ENCODE measurements at regions not wholly inside any gene's neighbourhood (a gene's known extent, or its start where the extent isn't known, plus 50 kb on each side); places are given as distances from the start of the nearest gene placed in this dataset.

- no peak for DNase-seq (ENCODE audit: low spot score)
- TF ChIP-seq ETS1 (IDR thresholded peaks at IDR 0.05) (no peak), REST (IDR thresholded peaks at IDR 0.05; ENCODE audit: unreplicated experiment) (no peak), STAT1 (IDR thresholded peaks at IDR 0.05; ENCODE audit: unreplicated experiment) (no peak), ZNF114 (CRISPR knock-in tag; IDR thresholded peaks at IDR 0.05) (no peak), POLR2AphosphoS5 (IDR thresholded peaks at IDR 0.05; ENCODE audit: low read depth) (no peak), CTCF (conservative IDR thresholded peaks at IDR 0.05; ENCODE audit: low read depth in 2 of 2) (no peak), JUNB (IDR thresholded peaks at IDR 0.05; ENCODE audit: unreplicated experiment) (no peak), NANOG (IDR thresholded peaks at IDR 0.05; ENCODE audit: borderline replicate concordance) (no peak), EZH2 (IDR thresholded peaks at IDR 0.05; ENCODE audit: low read depth, unreplicated experiment) (no peak), ZNF331 (CRISPR knock-in tag; IDR thresholded peaks at IDR 0.05; ENCODE audit: low read depth) (no peak), ZNF462 (CRISPR knock-in tag; IDR thresholded peaks at IDR 0.05) (no peak)
- Histone ChIP-seq H2AFZ (no peak overlapping the region), H3K4me2 (no peak overlapping the region), H3K36me3 (ENCODE audit: insufficient read depth) (no peaks in the 10 kb centered on the region), H3K4me1 (ENCODE audit: insufficient read depth) (no peaks in the 10 kb centered on the region), H3F3A (replicated peaks; ENCODE audit: low read depth) (no peaks in the 10 kb centered on the region), H4K20me1 (replicated peaks; ENCODE audit: insufficient read depth) (no peaks in the 10 kb centered on the region), H3K27ac (ENCODE audit: low read depth) (no peak overlapping the region), H3K9me2 (ENCODE audit: insufficient read depth) (peaks cover 4% of the 10 kb centered on the region; the same call in 1 of the 2 replicates), H3K4me3 (no peak overlapping the region), H3K27me3 (ENCODE audit: insufficient read depth) (no peaks in the 10 kb centered on the region), H3K79me2 (replicated peaks; ENCODE audit: insufficient read depth) (no peaks in the 10 kb centered on the region)
- H3K27me3 Mint-ChIP-seq (ENCODE audit: insufficient read depth, low read depth, poor library complexity): no peaks in the 10 kb centered on the region
- H3K27ac Mint-ChIP-seq: no peak overlapping the region
- ATAC-seq: no peak
- H3K9me3 Mint-ChIP-seq: no peaks in the 10 kb centered on the region
- H3K4me3 Mint-ChIP-seq: no peak overlapping the region
- H3K4me1 Mint-ChIP-seq: peaks cover 2% of the 10 kb centered on the region; the same call in 1 of the 3 replicates
- no peaks in the 10 kb centered on the region for H3K36me3 Mint-ChIP-seq (ENCODE audit: low read depth)
Observed at GRCh38 chr4:176011529-176011928, 54.1 kb upstream of the WDR17 start.
